ENCODE measurements at regions not wholly inside any gene's neighbourhood (a gene's known extent, or its start where the extent isn't known, plus 50 kb on each side); places are given as distances from the start of the nearest gene placed in this dataset.

DNA sequence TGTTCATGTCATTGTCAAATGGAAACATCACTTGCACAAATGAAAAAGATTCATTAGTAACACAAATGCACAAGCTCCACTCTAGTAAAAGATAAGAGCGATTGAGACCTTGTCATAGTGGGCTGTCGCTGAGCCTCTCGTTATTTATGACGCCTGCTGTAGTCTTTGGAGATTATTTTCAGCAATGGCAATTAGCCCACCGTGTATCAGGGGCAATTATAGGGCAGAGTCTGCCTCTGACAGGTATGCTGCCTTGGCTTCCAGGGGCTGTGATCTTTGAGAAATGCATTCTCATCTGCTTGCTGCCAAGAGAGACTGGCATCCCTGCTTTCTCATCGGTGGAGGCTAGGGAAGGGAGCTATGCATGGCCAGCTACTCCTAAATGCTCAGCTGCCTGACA lies 426.8 kb upstream of the CLINT1 start:
- Histone ChIP-seq H3K27ac (ENCODE audit: insufficient read depth, low read length) (no peak overlapping the region), H3K27me3 (ENCODE audit: control insufficient read depth, insufficient read depth, low read length) (no peaks in the 10 kb centered on the region), H3K9ac (ENCODE audit: insufficient read depth, low read length) (no peak overlapping the region), H3K4me3 (replicated peaks in 1 of 4; ENCODE audit: control extremely low read depth in 1 of 4, insufficient read depth in 1 of 4, low read depth in 3 of 4, low read length in 4 of 4) (no peak overlapping the region), H4K20me1 (ENCODE audit: control insufficient read depth, extremely low read depth, insufficient read depth, low read length) (no peaks in the 10 kb centered on the region), H3K4me1 (ENCODE audit: control insufficient read depth, extremely low read depth, insufficient read depth, low read length) (no peaks in the 10 kb centered on the region), H3K9me3 (ENCODE audit: control insufficient read depth, insufficient read depth, low read depth, low read length) (no peaks in the 10 kb centered on the region), H3K79me2 (ENCODE audit: control insufficient read depth, insufficient read depth, low read length) (no peaks in the 10 kb centered on the region), H3K36me3 (ENCODE audit: control insufficient read depth, insufficient read depth, low read length) (no peaks in the 10 kb centered on the region), H3K4me2 (ENCODE audit: extremely low read depth, insufficient read depth, low read length) (no peak overlapping the region), H2AFZ (ENCODE audit: low read length) (no peak overlapping the region)
- TF ChIP-seq CTCF (conservative IDR thresholded peaks at IDR 0.05 in 1 of 2, IDR thresholded peaks at IDR 0.05 in 1 of 2; ENCODE audit: low read depth in 1 of 2, low read length in 2 of 2) (no peak), EZH2 (IDR thresholded peaks at IDR 0.05; ENCODE audit: low read length, missing control alignments) (no peak)
- DNase-seq (ENCODE audit: low read depth in 2 of 2), result no peak

DNA sequence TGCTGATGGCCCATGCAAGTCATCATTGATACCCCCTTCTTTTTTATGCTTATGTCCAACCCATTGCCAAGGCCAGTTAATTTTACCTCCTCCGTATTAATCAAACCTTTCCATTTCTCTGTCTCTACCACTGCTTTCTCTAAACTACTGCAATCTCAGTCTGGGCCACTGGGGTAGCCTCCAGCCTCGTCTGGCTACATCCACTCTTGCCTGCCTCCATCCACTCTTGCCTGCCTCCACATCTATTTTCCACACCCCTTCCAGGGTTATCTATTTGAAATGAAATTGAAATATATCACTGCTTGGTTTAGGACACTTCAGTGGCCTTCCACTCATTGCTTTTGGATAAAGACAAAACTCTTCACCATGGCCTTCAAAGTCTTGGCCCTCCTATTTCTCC lies 425.3 kb upstream of the CLINT1 start:
- Histone ChIP-seq H3K4me3 (replicated peaks in 1 of 4; ENCODE audit: control extremely low read depth in 1 of 4, insufficient read depth in 1 of 4, low read depth in 3 of 4, low read length in 4 of 4) (no peak overlapping the region), H3K36me3 (ENCODE audit: control insufficient read depth, insufficient read depth, low read length) (no peaks in the 10 kb centered on the region)
- TF ChIP-seq CTCF (conservative IDR thresholded peaks at IDR 0.05 in 1 of 2, IDR thresholded peaks at IDR 0.05 in 1 of 2; ENCODE audit: low read depth in 1 of 2, low read length in 2 of 2), result no peak
- TF ChIP-seq EZH2 (IDR thresholded peaks at IDR 0.05; ENCODE audit: low read length, missing control alignments), result no peak

GRCh38 chr5:158283397-158283796 lies 424.5 kb upstream of the CLINT1 start:
- H3K4me1 ChIP-seq (ENCODE audit: control insufficient read depth, extremely low read depth, insufficient read depth, low read length), result no peaks in the 10 kb centered on the region
- H3K9me3 ChIP-seq (ENCODE audit: control insufficient read depth, insufficient read depth, low read depth, low read length), result no peaks in the 10 kb centered on the region
- TF ChIP-seq CTCF (conservative IDR thresholded peaks at IDR 0.05 in 1 of 2, IDR thresholded peaks at IDR 0.05 in 1 of 2; ENCODE audit: low read depth in 1 of 2, low read length in 2 of 2) (no peak), EZH2 (IDR thresholded peaks at IDR 0.05; ENCODE audit: low read length, missing control alignments) (no peak)
- H3K4me2 ChIP-seq (ENCODE audit: extremely low read depth, insufficient read depth, low read length), result no peak overlapping the region
- H3K9ac ChIP-seq (ENCODE audit: insufficient read depth, low read length), result no peak overlapping the region
- H4K20me1 ChIP-seq (ENCODE audit: control insufficient read depth, extremely low read depth, insufficient read depth, low read length), result no peaks in the 10 kb centered on the region
- no peak overlapping the region for H2AFZ ChIP-seq (ENCODE audit: low read length)
- no peak overlapping the region for H3K4me3 ChIP-seq (replicated peaks in 1 of 4; ENCODE audit: control extremely low read depth in 1 of 4, insufficient read depth in 1 of 4, low read depth in 3 of 4, low read length in 4 of 4)
- DNase-seq (ENCODE audit: low read depth in 2 of 2), result no peak
- H3K27me3 ChIP-seq (ENCODE audit: control insufficient read depth, insufficient read depth, low read length), result no peaks in the 10 kb centered on the region
- H3K79me2 ChIP-seq (ENCODE audit: control insufficient read depth, insufficient read depth, low read length), result no peaks in the 10 kb centered on the region
- H3K36me3 ChIP-seq (ENCODE audit: control insufficient read depth, insufficient read depth, low read length), result no peaks in the 10 kb centered on the region
- no peak overlapping the region for H3K27ac ChIP-seq (ENCODE audit: insufficient read depth, low read length)

More for the DNA sequence above, 425.3 kb upstream of the CLINT1 start:
- H3K79me2 ChIP-seq (ENCODE audit: control insufficient read depth, insufficient read depth, low read length), result no peaks in the 10 kb centered on the region
- no peaks in the 10 kb centered on the region for H3K4me1 ChIP-seq (ENCODE audit: control insufficient read depth, extremely low read depth, insufficient read depth, low read length)
- H3K27me3 ChIP-seq (ENCODE audit: control insufficient read depth, insufficient read depth, low read length), result no peaks in the 10 kb centered on the region
- no peaks in the 10 kb centered on the region for H3K9me3 ChIP-seq (ENCODE audit: control insufficient read depth, insufficient read depth, low read depth, low read length)
- no peak overlapping the region for H3K9ac ChIP-seq (ENCODE audit: insufficient read depth, low read length)
- DNase-seq (ENCODE audit: low read depth in 2 of 2), result no peak
- H4K20me1 ChIP-seq (ENCODE audit: control insufficient read depth, extremely low read depth, insufficient read depth, low read length), result no peaks in the 10 kb centered on the region
- no peak overlapping the region for H2AFZ ChIP-seq (ENCODE audit: low read length)
- H3K4me2 ChIP-seq (ENCODE audit: extremely low read depth, insufficient read depth, low read length), result no peak overlapping the region
- no peak overlapping the region for H3K27ac ChIP-seq (ENCODE audit: insufficient read depth, low read length)
